ENCODE measurements at regions not wholly inside any gene's neighbourhood (a gene's known extent, or its start where the extent isn't known, plus 50 kb on each side); places are given as distances from the start of the nearest gene placed in this dataset.

GRCh38 chr2:106996171-106996769 lies 110.3 kb upstream of the ST6GAL2 start:
- TF ChIP-seq POLR2A (IDR thresholded peaks at IDR 0.05) (no peak), EP300 (IDR thresholded peaks at IDR 0.05) (no peak), POLR2AphosphoS5 (IDR thresholded peaks at IDR 0.05) (no peak)

All from upper lobe of left lung (tissue), 4 donors.